SK-N-SH (cell line): ENCODE measurements at regions not wholly inside any gene's neighbourhood (a gene's known extent, or its start where the extent isn't known, plus 50 kb on each side); places are given as distances from the start of the nearest gene placed in this dataset.

Source experiments
- CTCF ChIP-seq: fragments of 200-600 bp; sonication (generic); IDR thresholded peaks from 2 replicates; pipeline ENCODE4 v1.6.1; 2017; ENCODE audit warnings: antibody characterized with exemption, mild to moderate bottlenecking, moderate library complexity
- EP300 ChIP-seq, 2 experiments: IDR thresholded peaks; 2 replicates each; pipeline versions ENCODE4 v1.4.0 to v1.6.1; 2012; ENCODE audit warnings: borderline replicate concordance in 1 of 2, low read depth in 1 of 2, low read length in 1 of 2
- IRF3 ChIP-seq: fragments of 150-350 bp; IDR thresholded peaks from 2 replicates; pipeline ENCODE4 v1.6.1; 2016; ENCODE audit warnings: mild to moderate bottlenecking, low read depth, low read length
- MXI1 ChIP-seq: IDR thresholded peaks from 2 replicates; pipeline ENCODE4 v1.6.1; 2012; ENCODE audit warnings: mild to moderate bottlenecking, low read depth, low read length, improper control_type of control experiment
- POLR2AphosphoS5 ChIP-seq: IDR thresholded peaks from 2 replicates; pipeline ENCODE4 v1.6.1; 2012; ENCODE audit warnings: low read depth, low read length
- RAD21 ChIP-seq: IDR thresholded peaks from 2 replicates; pipeline ENCODE4 v1.6.1; 2012; ENCODE audit warnings: mild to moderate bottlenecking, low read length
- USF2 ChIP-seq: fragments of 150-350 bp; IDR thresholded peaks from 2 replicates; pipeline ENCODE4 v1.6.1; 2017; ENCODE audit warnings: antibody characterized with exemption, low read length, low read depth, borderline replicate concordance

- TF ChIP-seq CTCF: no peak
- TF ChIP-seq RAD21: no peak
- TF ChIP-seq IRF3: no peak
- TF ChIP-seq POLR2AphosphoS5: no peak
- TF ChIP-seq USF2: no peak
- no peak for TF ChIP-seq MXI1
- TF ChIP-seq EP300 (IDR thresholded peaks at IDR 0.05; ENCODE audit: borderline replicate concordance in 1 of 2, low read depth in 1 of 2, low read length in 1 of 2): no peak
Measured at GRCh38 chr19:21621671-21622070, 116.3 kb downstream of the ZNF429 start.
